Embryonic facial prominence (tissue), 1 donor: ENCODE measurements at regions not wholly inside any gene's neighbourhood (a gene's known extent, or its start where the extent isn't known, plus 50 kb on each side); places are given as distances from the start of the nearest gene placed in this dataset.

Experiments used
- DNase-seq: peaks from one replicate; pipeline ENCODE4 v3.0.0-alpha.2; 2016; ENCODE audit errors: extremely low spot score

DNA sequence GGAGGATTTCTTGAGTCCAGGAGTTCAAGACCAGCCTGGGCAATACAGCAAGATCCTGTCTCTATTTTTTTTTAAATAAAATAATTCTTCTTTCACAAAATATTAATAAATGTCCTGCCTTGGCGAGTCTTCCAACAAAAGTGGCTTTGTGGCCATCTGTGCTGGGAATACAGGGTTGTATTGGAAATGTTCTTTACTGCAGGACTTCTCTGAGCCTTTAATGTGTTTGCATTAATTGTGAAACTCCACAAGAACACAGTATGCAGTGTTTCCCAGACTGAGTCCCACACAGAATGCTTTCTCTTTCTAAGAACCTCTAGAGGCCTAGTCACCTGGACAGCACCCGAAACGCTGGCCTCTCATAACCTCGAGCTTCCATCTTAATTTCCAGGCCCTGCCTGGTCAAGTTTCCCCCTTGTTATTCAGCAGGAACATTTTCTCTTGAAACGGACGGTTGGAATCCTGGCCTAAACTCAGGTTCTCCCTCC, 85.4 kb upstream of the ARRDC4 start:
- no peak for DNase-seq

DNA sequence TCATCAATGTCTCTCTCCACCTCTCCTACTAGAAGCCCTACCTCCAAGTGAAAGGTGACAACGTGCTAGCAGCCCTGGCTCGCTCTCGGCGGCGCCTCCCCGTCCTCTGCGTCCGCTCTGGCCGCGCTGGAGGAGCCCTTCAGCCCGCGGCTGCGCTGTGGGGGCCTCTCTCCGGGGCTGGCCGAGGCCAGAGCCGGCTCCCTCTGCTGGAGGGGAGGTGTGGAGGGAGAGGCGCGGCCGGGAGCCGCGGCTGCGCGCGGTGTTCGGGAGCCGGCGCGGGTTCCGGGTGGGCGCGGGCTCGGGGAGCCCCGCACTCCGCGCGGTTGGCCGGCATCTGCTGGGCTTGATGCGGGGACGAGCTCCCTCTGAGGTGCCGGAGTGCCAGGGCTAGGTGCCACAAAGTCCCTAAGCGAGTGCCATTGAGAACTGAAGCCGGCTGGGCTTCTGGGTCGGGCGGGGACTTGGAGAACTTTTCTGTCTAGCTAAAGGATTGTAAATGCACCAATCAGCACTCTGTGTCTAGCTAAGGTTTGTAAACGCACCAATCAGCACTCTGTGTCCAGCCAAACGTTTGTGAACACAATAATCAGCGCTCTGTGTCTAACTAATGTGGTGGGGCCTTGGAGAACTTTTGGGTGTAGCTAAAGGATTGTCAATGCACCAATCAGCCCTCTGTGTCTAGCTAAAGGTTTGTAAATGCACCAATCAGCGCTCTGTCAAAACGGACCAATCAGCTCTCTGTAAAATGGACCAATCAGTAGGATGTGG, 84.8 kb upstream of the ARRDC4 start:
- DNase-seq: no peak

DNA sequence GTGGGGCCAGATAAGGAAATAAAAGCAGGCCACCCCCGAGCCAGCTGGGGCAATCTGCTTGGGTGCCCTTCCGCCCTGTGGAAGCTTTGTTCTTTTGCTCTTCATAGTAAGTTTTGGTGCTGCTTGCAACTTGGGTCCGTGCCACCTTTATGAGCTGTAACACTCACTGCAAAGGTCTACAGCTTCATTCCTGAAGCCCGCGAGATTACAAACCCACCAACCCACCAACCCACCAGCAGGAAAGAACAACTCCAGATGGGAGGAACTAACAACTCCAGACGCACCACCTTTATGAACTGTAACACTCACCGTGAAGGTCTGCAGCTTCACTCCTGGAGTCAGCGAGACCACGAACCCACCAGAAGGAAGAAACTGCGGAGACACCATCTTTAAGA, 84.2 kb upstream of the ARRDC4 start:
- no peak for DNase-seq

DNA sequence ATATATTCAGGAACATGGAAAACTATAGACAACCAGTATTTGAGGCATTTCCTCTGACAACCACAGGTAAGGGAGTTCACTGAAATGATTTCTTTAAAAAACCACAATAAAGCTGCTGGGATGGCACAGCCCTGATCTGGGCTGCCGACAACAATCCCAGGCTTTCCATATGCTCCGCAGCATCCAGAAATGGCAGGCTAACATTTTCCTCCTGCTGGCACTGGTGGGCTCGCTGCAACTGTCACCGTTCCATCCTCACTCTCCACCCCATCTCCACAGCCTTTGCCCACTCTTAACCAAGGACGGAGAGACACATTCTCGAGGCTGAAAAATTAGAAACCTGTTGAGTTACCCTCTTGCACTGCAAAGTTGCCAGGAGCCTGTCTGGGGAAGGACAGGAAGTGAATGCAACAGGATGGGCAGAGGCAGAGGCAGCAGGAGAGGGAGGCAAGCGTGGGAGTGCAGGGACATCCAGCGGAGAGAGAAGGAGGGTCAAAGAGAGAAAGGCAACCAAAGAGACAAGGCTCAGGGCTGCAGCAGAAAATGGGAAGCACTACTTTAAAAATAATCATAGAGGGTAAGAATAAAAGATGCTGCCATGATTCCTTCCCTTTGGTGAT, 79.0 kb upstream of the ARRDC4 start:
- DNase-seq: no peak

DNA sequence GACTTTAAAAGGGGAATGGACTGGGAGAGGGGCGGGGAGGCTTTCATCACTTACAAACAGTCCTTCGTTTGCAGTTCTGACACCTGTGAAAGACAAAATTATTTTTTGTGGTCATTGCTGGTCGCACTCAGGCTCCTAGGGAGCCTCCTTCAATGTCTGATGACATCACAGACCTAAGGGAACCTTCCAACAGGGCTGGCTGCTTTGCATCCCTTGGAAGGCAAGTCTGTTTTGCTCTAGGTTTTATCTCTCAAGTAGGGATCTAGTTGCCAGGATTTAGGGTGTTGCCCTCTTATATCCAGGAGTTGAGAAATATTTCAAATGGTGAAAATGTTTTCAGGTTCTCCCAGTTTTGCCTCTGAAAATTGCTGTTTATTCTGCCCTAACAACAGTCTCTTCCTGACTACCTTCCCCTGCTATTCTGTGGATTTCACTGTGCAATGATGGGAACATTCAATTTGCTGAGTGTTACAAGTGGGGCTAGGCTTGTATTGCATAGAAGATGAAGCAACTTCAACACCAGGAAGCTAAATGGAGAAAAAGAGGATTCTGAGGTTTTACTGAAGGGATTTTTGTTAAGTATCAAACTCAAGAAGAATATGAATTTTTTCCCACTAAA, 75.9 kb upstream of the ARRDC4 start:
- no peak for DNase-seq

DNA sequence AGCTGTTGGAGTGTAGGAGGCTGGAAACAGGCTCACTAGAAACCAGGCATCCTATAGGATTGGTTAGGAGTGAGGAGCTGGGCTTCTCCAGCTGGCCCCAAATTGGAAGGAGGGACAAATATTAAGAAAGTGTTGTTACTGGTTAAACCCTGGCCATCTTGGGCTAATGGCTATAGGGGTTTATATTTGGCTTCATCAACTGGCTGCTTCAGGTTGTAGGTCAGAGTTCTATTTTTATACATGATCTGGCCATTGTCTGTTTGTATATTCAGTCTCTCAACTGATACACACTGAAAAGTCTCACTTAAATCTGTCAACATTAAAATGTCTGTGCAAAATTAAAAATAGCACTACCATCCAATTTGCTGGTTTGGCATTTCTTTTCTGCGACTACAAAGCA, 70.2 kb upstream of the ARRDC4 start:
- no peak for DNase-seq

DNA sequence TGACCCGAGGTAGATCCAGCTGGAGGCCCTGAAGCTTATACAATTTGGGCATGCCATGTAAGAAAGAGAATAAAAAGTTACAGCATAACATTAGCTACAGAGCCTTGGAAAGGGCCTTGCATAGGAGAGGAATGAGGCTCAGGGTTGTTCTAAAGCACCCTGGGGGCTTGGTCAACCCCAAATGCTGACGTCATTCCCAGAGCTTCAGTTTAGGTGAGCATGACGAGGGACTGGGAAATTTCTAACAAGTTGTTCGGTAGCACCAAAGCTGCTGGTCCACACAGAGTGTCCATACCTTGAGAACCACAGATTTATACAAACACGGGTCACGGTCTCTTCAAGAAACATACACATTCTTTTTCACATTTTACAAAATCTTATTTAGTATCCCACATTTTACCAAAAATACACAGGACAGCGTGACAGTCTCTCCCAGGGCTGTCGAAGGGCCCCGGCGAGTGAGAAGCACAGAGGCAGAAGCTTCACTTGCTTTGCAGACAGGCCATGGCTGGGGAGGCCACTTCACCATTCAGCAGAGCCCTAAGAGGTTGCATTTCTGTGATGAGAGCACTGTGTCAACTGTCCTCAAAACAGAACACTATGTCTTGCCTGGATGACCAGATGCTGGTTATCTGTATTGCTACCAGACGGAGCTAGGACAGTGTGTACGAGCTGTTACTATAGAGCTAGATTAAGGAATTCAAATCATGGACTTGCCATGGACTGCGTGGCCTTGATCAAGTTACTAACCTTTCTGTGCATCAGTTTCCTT, 68.2 kb upstream of the ARRDC4 start:
- DNase-seq: no peak

DNA sequence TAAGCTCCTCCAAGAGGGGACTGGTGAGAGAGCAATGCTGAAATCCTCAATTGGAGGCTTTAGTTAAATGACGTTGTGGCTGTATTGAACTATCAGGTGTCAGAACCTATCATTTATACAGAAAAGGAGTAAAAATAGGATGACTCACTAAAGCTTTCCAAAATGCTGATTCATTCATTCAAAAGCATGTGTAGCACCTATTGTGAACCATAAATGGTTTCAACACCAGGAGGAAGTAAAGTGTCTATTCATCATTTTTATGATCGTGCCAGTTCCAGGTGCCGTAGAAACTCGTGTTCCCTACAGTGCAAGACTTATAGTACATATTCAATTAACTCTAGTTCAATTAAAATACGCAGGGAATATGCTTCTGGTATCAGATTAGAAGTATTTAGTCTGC, 66.5 kb upstream of the ARRDC4 start:
- DNase-seq: no peak

DNA sequence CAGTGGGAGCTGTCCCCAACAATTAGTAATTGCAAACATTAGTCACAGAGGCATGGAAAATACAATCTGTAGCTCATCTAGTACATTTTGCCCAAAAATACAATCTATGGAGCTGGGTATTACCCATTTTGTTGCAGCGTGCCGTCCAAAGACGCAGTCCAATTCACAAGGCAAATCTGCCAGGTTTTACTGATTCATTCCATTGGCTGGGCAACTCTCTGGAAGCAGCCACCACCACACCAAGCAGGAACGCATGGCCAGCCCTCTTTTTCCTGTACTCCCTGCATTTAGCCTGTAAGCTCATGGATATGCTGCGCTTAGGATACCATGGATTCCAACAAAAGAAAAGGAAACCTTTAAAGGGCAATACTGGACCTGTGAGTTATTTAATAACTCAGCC, 60.5 kb upstream of the ARRDC4 start:
- no peak for DNase-seq

DNA sequence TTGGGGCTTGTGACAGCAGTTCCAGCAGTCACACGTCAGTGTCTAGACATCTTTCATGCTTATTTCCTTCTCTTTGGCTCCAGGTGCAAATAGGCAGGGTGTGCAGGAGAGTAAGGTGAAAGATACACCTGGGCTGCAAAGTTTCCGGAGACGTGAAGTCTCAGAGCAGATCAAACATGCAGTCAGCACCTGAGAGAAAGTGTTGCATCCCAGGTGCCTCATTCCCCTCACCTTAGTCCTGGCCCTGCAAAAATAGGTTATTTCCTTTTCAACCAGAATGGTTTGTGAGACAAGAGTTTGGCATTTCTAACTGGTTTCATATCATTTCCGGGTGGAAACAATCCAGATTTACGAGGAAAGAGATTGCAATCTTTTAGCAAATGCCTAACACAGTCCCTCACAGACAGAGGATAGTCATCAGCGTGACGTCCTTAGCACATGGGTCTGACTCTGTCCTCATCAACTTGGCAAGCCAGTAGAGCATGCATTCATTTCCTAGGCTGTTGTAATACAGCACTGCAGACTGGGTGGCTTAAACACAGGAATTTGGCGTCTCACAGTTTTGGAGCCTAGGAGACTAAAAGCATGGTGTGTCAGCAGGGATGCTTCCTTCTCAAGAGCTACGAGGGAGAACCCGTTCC, 58.2 kb upstream of the ARRDC4 start:
- no peak for DNase-seq

DNA sequence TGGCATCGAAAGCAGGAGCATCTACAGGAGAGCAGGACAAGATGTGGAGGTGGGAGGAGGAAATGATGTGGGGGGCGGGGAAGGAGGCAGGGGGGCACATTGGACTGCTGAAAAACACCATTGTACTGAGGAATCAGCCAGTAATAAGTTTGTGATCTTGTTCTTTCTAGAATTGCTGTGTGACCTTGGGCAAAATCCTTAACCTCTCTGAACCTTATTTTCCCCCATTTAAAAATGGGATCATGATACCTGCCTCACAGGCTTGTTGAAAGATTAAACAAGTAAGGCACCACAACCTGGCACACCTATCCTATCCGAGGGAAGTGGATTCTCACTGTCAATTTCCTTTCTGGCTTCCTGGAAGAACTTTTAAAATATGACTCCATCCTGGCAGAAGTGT, 56.9 kb upstream of the ARRDC4 start:
- DNase-seq: no peak

DNA sequence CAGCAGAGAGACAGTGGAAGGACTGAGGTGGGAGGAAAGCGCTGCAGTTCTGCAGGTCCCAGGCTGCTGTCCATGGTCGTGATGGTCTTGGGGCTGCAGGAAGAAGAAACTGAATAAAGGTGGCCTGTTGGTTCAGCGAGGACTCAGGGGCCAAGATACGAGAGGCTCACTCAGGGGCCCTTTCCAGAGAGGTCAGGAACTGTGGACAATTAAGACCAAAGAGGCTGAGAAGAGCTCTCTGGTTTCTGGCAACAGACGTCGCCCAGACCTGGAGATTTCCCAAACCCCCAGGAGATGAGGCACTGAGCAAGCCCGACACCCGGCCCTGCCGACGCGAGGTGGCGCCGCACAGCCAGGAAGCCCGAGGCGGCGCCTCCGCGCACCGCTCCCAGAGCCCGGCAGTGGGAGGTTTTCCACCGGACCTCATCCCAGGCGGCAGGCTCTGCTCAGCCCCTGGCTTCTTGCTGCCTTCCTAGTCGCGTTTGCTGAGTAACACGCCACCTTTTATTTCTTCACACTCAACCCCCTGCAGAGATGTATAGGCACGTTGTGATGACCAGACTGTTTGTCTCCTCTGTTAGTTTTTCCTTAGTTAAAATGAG, 56.4 kb upstream of the ARRDC4 start:
- no peak for DNase-seq

DNA sequence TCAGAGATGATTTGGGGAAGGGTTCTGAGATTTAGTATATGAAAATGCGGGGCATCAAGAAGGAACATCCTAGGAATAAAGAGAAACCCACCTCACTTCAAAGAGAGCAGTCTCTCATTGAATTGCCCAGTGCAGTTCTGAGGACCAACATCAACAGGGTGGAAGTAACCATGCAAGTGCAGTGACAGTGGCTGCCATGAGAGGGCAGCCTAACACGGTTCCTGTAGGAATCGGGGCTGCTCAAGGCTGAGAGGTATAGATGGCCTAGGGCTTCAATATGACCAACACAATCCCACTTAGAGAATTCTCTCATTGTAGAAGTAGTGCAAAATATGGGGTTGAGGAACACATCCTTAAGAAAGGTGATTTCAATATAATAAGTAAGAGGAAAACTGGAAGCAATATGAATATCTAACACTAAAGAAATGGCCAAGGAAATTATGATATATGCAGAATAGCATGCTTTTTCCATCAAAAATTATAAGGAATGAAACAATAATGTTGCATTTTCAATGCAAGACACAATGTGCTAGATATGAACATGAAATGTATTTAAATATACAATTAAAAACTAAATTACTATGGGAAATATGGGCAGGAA, 51.1 kb upstream of the ARRDC4 start:
- no peak for DNase-seq
